ENCODE measurements at regions not wholly inside any gene's neighbourhood (a gene's known extent, or its start where the extent isn't known, plus 50 kb on each side); places are given as distances from the start of the nearest gene placed in this dataset.

DNA sequence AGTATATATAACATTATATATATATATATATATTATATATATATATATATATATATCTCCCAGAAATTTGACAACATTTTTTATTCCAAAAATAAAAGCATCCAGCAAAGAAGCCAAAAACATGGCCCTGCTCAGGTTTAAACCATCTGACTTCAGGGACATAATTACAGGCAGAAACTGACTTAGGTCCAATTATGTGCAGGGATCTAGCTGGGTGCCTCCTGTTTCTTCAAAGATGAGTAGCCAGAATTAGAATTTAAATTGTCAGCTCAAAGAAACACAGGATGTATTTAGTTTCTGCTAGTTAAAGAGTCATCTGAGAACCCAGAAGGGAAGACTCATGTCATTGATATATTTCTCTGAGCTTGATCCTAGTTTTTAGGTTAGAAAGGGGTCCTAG is 656.4 kb upstream of the TEX47 start (continued):
- TF ChIP-seq, protein P1, sequence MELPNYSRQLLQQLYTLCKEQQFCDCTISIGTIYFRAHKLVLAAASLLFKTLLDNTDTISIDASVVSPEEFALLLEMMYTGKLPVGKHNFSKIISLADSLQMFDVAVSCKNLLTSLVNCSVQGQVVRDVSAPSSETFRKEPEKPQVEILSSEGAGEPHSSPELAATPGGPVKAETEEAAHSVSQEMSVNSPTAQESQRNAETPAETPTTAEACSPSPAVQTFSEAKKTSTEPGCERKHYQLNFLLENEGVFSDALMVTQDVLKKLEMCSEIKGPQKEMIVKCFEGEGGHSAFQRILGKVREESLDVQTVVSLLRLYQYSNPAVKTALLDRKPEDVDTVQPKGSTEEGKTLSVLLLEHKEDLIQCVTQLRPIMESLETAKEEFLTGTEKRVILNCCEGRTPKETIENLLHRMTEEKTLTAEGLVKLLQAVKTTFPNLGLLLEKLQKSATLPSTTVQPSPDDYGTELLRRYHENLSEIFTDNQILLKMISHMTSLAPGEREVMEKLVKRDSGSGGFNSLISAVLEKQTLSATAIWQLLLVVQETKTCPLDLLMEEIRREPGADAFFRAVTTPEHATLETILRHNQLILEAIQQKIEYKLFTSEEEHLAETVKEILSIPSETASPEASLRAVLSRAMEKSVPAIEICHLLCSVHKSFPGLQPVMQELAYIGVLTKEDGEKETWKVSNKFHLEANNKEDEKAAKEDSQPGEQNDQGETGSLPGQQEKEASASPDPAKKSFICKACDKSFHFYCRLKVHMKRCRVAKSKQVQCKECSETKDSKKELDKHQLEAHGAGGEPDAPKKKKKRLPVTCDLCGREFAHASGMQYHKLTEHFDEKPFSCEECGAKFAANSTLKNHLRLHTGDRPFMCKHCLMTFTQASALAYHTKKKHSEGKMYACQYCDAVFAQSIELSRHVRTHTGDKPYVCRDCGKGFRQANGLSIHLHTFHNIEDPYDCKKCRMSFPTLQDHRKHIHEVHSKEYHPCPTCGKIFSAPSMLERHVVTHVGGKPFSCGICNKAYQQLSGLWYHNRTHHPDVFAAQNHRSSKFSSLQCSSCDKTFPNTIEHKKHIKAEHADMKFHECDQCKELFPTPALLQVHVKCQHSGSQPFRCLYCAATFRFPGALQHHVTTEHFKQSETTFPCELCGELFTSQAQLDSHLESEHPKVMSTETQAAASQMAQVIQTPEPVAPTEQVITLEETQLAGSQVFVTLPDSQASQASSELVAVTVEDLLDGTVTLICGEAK (IDR thresholded peaks at IDR 0.05): no peak
- TF ChIP-seq, protein P1 (CRISPR knock-in tag; IDR thresholded peaks at IDR 0.05): no peak
- no peak for TF ChIP-seq KDM2B (CRISPR knock-in tag; IDR thresholded peaks at IDR 0.05)
- no peak for TF ChIP-seq BRD9 (IDR thresholded peaks at IDR 0.05; ENCODE audit: low read depth, partially characterized antibody)
- TF ChIP-seq, protein P2, sequence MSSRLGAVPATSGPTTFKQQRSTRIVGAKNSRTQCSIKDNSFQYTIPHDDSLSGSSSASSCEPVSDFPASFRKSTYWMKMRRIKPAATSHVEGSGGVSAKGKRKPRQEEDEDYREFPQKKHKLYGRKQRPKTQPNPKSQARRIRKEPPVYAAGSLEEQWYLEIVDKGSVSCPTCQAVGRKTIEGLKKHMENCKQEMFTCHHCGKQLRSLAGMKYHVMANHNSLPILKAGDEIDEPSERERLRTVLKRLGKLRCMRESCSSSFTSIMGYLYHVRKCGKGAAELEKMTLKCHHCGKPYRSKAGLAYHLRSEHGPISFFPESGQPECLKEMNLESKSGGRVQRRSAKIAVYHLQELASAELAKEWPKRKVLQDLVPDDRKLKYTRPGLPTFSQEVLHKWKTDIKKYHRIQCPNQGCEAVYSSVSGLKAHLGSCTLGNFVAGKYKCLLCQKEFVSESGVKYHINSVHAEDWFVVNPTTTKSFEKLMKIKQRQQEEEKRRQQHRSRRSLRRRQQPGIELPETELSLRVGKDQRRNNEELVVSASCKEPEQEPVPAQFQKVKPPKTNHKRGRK (tag; IDR thresholded peaks at IDR 0.05): no peak
- no peak for TF ChIP-seq ZNF707 (CRISPR knock-in tag; conservative IDR thresholded peaks at IDR 0.05)
- no peak for TF ChIP-seq ZNF764 (CRISPR knock-in tag; IDR thresholded peaks at IDR 0.05; ENCODE audit: low read depth)
- TF ChIP-seq, protein P3, sequence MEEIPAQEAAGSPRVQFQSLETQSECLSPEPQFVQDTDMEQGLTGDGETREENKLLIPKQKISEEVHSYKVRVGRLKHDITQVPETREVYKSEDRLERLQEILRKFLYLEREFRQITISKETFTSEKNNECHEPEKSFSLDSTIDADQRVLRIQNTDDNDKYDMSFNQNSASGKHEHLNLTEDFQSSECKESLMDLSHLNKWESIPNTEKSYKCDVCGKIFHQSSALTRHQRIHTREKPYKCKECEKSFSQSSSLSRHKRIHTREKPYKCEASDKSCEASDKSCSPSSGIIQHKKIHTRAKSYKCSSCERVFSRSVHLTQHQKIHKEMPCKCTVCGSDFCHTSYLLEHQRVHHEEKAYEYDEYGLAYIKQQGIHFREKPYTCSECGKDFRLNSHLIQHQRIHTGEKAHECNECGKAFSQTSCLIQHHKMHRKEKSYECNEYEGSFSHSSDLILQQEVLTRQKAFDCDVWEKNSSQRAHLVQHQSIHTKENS (CRISPR knock-in tag; IDR thresholded peaks at IDR 0.05): no peak
- TF ChIP-seq, protein P4, sequence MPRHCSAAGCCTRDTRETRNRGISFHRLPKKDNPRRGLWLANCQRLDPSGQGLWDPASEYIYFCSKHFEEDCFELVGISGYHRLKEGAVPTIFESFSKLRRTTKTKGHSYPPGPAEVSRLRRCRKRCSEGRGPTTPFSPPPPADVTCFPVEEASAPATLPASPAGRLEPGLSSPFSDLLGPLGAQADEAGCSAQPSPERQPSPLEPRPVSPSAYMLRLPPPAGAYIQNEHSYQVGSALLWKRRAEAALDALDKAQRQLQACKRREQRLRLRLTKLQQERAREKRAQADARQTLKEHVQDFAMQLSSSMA (CRISPR knock-in tag; IDR thresholded peaks at IDR 0.05): no peak
- TF ChIP-seq, protein P5, sequence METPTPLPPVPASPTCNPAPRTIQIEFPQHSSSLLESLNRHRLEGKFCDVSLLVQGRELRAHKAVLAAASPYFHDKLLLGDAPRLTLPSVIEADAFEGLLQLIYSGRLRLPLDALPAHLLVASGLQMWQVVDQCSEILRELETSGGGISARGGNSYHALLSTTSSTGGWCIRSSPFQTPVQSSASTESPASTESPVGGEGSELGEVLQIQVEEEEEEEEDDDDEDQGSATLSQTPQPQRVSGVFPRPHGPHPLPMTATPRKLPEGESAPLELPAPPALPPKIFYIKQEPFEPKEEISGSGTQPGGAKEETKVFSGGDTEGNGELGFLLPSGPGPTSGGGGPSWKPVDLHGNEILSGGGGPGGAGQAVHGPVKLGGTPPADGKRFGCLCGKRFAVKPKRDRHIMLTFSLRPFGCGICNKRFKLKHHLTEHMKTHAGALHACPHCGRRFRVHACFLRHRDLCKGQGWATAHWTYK (CRISPR knock-in tag; IDR thresholded peaks at IDR 0.05): no peak
- TF ChIP-seq, protein P6, sequence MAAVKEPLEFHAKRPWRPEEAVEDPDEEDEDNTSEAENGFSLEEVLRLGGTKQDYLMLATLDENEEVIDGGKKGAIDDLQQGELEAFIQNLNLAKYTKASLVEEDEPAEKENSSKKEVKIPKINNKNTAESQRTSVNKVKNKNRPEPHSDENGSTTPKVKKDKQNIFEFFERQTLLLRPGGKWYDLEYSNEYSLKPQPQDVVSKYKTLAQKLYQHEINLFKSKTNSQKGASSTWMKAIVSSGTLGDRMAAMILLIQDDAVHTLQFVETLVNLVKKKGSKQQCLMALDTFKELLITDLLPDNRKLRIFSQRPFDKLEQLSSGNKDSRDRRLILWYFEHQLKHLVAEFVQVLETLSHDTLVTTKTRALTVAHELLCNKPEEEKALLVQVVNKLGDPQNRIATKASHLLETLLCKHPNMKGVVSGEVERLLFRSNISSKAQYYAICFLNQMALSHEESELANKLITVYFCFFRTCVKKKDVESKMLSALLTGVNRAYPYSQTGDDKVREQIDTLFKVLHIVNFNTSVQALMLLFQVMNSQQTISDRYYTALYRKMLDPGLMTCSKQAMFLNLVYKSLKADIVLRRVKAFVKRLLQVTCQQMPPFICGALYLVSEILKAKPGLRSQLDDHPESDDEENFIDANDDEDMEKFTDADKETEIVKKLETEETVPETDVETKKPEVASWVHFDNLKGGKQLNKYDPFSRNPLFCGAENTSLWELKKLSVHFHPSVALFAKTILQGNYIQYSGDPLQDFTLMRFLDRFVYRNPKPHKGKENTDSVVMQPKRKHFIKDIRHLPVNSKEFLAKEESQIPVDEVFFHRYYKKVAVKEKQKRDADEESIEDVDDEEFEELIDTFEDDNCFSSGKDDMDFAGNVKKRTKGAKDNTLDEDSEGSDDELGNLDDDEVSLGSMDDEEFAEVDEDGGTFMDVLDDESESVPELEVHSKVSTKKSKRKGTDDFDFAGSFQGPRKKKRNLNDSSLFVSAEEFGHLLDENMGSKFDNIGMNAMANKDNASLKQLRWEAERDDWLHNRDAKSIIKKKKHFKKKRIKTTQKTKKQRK (IDR thresholded peaks at IDR 0.05; ENCODE audit: borderline replicate concordance, low read depth, low read length): no peak

All from K562 (cell line).